Mucosa of descending colon (tissue), 3 donors: ENCODE measurements at regions not wholly inside any gene's neighbourhood (a gene's known extent, or its start where the extent isn't known, plus 50 kb on each side); places are given as distances from the start of the nearest gene placed in this dataset.

Experiments
- ATAC-seq: fragments of 200-7000 bp; cut with Tn5 transposase; one replicate; pipeline ENCODE4 v1.9.1; 2020; ENCODE audit warnings: mild to moderate bottlenecking, moderate library complexity
- DNase-seq, 3 donors: peaks; one replicate each; pipeline ENCODE4 v3.0.0-alpha.2; 2020
- H3K36me3 ChIP-seq: fragments of 200-600 bp; one replicate; pipeline ENCODE4 v1.8.0; 2021; ENCODE audit warnings: low read depth, mild to moderate bottlenecking
- H3K4me1 ChIP-seq: fragments of 200-600 bp; one replicate; pipeline ENCODE4 v1.8.0; 2021; ENCODE audit warnings: low read depth, mild to moderate bottlenecking
- H3K4me3 ChIP-seq: fragments of 200-600 bp; one replicate; pipeline ENCODE4 v1.8.0; 2021; ENCODE audit warnings: mild to moderate bottlenecking
- H3K9me3 ChIP-seq: fragments of 200-600 bp; one replicate; pipeline ENCODE4 v1.8.0; 2021; ENCODE audit warnings: mild to moderate bottlenecking
- intact Hi-C, 2 donors: fragments of 100-400 bp; cut with DNase I in 1 of 2; cut with micrococcal nuclease in 1 of 2; formaldehyde crosslinking; loops; one replicate each; pipeline versions ENCODE4 v1.11.0 to v1.11.1; 2022; cut with DNase I, micrococcal nuclease
- TF ChIP-seq, protein P1 (sequence below): fragments of 200-600 bp; IDR thresholded peaks from one replicate; pipeline ENCODE4 v1.8.0; 2022; ENCODE audit warnings: antibody characterized with exemption, mild to moderate bottlenecking
- donor health status: DM: no; HTN: no; CAD: no; lungs with moderate emphysema.
- donor health status: DM: no; HTN: no; CAD: no.
- donor health status: DM: no; HTN: yes; CAD: no.

GRCh38 chr22:48556222-48556621, 1271.5 kb downstream of the BRD1 start:
- Histone ChIP-seq H3K4me1 (no peaks in the 10 kb centered on the region), H3K9me3 (no peaks in the 10 kb centered on the region), H3K4me3 (no peak overlapping the region), H3K36me3 (no peaks in the 10 kb centered on the region)
- TF ChIP-seq, protein P1, sequence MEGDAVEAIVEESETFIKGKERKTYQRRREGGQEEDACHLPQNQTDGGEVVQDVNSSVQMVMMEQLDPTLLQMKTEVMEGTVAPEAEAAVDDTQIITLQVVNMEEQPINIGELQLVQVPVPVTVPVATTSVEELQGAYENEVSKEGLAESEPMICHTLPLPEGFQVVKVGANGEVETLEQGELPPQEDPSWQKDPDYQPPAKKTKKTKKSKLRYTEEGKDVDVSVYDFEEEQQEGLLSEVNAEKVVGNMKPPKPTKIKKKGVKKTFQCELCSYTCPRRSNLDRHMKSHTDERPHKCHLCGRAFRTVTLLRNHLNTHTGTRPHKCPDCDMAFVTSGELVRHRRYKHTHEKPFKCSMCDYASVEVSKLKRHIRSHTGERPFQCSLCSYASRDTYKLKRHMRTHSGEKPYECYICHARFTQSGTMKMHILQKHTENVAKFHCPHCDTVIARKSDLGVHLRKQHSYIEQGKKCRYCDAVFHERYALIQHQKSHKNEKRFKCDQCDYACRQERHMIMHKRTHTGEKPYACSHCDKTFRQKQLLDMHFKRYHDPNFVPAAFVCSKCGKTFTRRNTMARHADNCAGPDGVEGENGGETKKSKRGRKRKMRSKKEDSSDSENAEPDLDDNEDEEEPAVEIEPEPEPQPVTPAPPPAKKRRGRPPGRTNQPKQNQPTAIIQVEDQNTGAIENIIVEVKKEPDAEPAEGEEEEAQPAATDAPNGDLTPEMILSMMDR: no peak
- DNase-seq (no peak), ATAC-seq (no peak)
- intact Hi-C loops: no loop called here

- Histone ChIP-seq H3K4me3 (no peak overlapping the region), H3K9me3 (no peaks in the 10 kb centered on the region), H3K36me3 (no peaks in the 10 kb centered on the region), H3K4me1 (no peaks in the 10 kb centered on the region)
- DNase-seq (no peak), ATAC-seq (no peak)
- TF ChIP-seq, protein P1: no peak
- intact Hi-C loops: no loop called here
These were observed 1272.1 kb downstream of the BRD1 start for GRCh38 chr22:48555606-48556005.

DNA sequence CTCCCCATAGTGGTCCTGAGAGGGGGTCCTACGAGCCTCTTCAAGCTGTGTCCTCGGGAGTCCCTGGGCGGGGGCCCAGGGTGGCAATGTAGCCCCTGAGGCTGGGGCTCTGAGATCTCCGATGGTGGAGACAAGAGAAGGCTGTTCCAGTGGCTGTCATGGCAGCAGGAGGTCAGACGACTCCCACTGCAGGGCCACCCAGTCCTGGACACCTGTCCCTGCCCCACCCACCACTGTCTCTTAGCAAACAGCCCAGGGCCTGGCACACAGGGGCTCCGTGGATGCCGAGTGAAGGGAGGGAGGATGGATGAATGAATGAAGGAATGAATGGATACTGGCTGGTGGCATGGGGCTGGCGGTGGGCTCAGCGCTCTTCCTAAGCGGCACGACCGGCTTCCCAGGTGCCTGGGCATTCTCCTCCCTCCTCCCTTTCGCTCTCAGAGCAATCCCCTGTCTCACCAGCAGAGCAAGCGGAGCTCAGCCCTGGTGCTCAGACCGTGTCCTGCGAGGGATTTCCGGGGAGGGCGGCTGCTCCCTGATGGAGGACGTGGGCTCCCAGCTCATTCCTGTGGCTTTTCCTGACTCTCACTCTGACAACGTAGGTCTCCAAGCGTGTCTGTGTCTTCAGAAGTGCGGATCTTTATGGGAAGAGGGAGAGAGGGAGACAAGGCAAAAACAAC, 1272.6 kb downstream of the BRD1 start:
- DNase-seq (no peak), ATAC-seq (no peak)
- no peaks in the 10 kb centered on the region for H3K9me3 ChIP-seq
- TF ChIP-seq, protein P1: no peak
- no peaks in the 10 kb centered on the region for H3K4me1 ChIP-seq
- H3K36me3 ChIP-seq: no peaks in the 10 kb centered on the region
- intact Hi-C loops: no loop called here
- H3K4me3 ChIP-seq: no peak overlapping the region

- H3K4me1 ChIP-seq: no peaks in the 10 kb centered on the region
- H3K36me3 ChIP-seq: no peaks in the 10 kb centered on the region
- TF ChIP-seq, protein P1: no peak
- ATAC-seq: no peak
- DNase-seq: no peak
- H3K4me3 ChIP-seq: no peak overlapping the region
- intact Hi-C loops: no loop called here
- no peaks in the 10 kb centered on the region for H3K9me3 ChIP-seq
These were observed 1273.9 kb downstream of the BRD1 start for GRCh38 chr22:48553694-48554308.

DNA sequence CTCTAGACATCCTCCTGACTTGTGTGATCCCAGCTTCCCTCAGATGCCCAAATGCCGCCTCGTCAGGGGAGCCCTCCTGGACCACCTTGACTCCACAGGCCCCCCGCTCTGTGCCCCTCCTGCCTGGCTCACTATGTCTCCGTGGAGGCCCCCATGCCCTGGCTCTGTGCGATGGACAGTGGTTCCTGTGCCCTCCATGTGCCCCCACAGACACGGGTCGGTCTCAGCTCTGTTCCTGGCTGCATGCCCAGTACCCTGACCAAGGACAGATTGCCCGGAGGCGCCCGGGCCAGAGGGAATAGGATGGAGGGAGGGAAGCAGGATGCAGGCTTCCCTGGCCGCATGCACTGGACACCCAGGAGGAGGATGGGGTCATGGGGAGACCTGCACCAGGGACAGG, 1274.6 kb downstream of the BRD1 start:
- no peak overlapping the region for H3K4me3 ChIP-seq
- DNase-seq: no peak
- no peaks in the 10 kb centered on the region for H3K9me3 ChIP-seq
- no peaks in the 10 kb centered on the region for H3K4me1 ChIP-seq
- H3K36me3 ChIP-seq: no peaks in the 10 kb centered on the region
- TF ChIP-seq, protein P1: no peak
- intact Hi-C loops: no loop called here
- no peak for ATAC-seq
